ENCODE measurements at regions not wholly inside any gene's neighbourhood (a gene's known extent, or its start where the extent isn't known, plus 50 kb on each side); places are given as distances from the start of the nearest gene placed in this dataset.

DNA sequence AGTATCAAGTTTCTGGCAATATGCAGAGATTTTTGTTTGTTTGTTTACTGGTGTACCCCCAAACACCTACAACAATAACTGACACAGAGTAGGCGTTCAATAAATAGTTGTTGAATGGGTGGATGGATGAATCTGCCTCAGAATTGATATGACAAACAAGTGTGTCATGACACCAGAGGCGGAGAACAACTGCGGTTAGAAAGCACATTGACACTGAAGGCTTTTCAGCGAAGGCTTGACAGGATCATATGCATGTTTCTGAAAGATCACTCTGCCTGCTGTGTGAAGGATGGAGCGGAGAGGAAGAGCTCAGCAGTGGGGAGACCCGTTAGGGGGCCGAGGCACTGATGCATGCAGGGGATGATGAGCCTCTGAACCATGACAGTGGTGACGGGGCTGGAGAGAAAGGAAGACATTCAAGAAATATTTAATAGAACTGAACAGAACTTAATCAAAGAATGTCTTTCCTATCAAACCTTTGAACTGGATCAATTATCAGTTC, 108.5 kb upstream of the USP47 start (continued):
- TF ChIP-seq, protein P1, sequence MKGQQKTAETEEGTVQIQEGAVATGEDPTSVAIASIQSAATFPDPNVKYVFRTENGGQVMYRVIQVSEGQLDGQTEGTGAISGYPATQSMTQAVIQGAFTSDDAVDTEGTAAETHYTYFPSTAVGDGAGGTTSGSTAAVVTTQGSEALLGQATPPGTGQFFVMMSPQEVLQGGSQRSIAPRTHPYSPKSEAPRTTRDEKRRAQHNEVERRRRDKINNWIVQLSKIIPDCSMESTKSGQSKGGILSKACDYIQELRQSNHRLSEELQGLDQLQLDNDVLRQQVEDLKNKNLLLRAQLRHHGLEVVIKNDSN (IDR thresholded peaks at IDR 0.05; ENCODE audit: borderline replicate concordance, low read depth): no peak
- TF ChIP-seq MXI1 (IDR thresholded peaks at IDR 0.05; ENCODE audit: low read depth, low read length): no peak
- TF ChIP-seq MEF2A (IDR thresholded peaks at IDR 0.05; ENCODE audit: borderline replicate concordance, low read depth): no peak

DNA sequence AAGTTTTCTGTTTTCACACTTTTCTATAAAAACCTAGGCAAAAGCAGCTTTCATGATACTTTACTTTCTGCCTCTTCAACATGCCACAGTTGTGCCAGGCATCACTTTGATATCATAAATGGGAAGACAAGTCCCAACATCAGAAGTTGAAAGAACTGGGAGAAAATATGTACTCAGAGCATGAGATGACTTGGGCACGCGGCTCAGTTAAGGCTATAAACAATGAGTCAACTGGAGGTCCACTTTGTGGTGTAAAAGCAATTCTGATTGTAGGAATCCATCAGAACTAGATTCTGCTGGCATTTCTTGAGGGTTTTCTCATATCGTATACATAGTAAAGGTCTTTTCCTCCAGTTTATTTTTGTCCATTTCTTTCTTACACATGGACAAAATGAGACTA, 109.7 kb upstream of the USP47 start:
- no peak for DNase-seq
- H3K4me3 ChIP-seq (ENCODE audit: low read depth in 2 of 2, low read length in 1 of 2): no peak overlapping the region
- ChIA-PET POLR2A (no interaction called here), CTCF (interaction anchor here (1.2 kb wide), 1 partner anchor 10 kb away, joined by 3 read pairs; no protein-coding TSS in a partner anchor)
- H2AFZ ChIP-seq (ENCODE audit: low read depth): no peak overlapping the region
- H4K20me1 ChIP-seq (ENCODE audit: insufficient read depth): no peaks in the 10 kb centered on the region
- H3K4me1 ChIP-seq (ENCODE audit: control insufficient read depth in 1 of 2, insufficient read depth in 2 of 2, low read depth in 1 of 2, low read length in 1 of 2): no peaks in the 10 kb centered on the region; a peak in 1 of 4 replicates
- WGBS (ENCODE audit: low lambda C conversion rate): 88% methylated on average over 3 of the region's 3 CpGs
- no peak overlapping the region for H3K9ac ChIP-seq
- no peak overlapping the region for H3K4me2 ChIP-seq
- H3K9me2 ChIP-seq: no peaks in the 10 kb centered on the region
- no peaks in the 10 kb centered on the region for H3K9me3 ChIP-seq
- peaks cover 5% of the 10 kb centered on the region; the same call in 1 of the 2 replicates for H3K27me3 ChIP-seq (ENCODE audit: insufficient read depth)
- H3K79me2 ChIP-seq (ENCODE audit: insufficient read depth): no peaks in the 10 kb centered on the region
- H3K27ac ChIP-seq (ENCODE audit: low read depth in 2 of 2, low read length in 1 of 2): no peak overlapping the region
- H3K36me3 ChIP-seq (replicated peaks in 1 of 2; ENCODE audit: control insufficient read depth in 1 of 2, insufficient read depth in 2 of 2, low read length in 1 of 2): no peaks in the 10 kb centered on the region
- TF ChIP-seq, protein P2, sequence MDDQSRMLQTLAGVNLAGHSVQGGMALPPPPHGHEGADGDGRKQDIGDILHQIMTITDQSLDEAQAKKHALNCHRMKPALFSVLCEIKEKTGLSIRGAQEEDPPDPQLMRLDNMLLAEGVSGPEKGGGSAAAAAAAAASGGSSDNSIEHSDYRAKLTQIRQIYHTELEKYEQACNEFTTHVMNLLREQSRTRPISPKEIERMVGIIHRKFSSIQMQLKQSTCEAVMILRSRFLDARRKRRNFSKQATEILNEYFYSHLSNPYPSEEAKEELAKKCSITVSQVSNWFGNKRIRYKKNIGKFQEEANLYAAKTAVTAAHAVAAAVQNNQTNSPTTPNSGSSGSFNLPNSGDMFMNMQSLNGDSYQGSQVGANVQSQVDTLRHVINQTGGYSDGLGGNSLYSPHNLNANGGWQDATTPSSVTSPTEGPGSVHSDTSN (IDR thresholded peaks at IDR 0.05): no peak
- TF ChIP-seq SMC3 (IDR thresholded peaks at IDR 0.05; ENCODE audit: low read depth, low read length) (no peak), GABPA (IDR thresholded peaks at IDR 0.05; ENCODE audit: low read depth) (no peak), FOXJ3 (CRISPR knock-in tag; IDR thresholded peaks at IDR 0.05) (no peak), NRF1 (IDR thresholded peaks at IDR 0.05; ENCODE audit: low read depth, low read length) (no peak), FOXM1 (IDR thresholded peaks at IDR 0.05; ENCODE audit: low read depth) (no peak), TCF12 (IDR thresholded peaks at IDR 0.05) (no peak), ELF1 (IDR thresholded peaks at IDR 0.05) (no peak)
- H3F3A ChIP-seq (replicated peaks; ENCODE audit: insufficient read depth): no peaks in the 10 kb centered on the region

DNA sequence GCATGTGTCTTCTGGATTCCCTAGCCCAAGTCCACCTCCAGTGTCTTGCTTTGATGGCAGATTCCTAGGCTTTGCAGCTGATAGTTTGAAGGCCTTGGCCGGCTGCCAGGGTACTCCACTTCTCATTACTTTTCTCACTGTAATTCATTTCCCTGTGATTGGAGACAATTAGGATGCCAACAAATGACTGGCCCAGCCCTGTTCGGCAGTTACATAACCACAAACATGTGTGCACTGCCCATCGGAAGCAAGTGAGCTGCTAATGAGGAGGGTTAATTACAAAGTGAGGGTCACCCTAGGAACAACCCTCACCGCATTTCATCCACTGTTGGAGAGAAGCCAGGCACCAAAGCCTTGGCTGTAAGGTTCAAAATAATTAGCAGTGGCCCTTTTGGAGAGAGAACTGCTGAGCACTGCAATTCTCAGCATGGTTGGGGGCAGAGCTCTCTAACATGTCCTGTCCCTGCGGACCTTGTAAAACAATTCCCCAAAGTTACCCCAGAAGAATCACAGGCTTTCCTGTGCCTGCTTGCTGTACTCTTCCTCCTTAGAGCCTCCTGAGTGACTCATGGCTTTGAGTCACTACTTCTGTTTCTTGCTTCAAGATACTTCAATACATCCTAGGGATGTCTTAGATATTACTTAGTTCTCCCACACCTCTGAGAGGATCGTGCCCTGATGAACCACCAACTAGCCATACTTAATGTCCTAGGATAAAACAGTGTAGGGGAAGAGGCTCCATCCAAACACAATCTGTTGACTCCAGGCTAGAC, 109.7 kb upstream of the GALNT18 start:
- WGBS (ENCODE audit: low lambda C conversion rate): 42% methylated on average over 6 of the region's 6 CpGs
- Histone ChIP-seq H3K4me2 (no peak overlapping the region), H3K9ac (no peak overlapping the region), H2AFZ (ENCODE audit: low read depth) (no peak overlapping the region), H4K20me1 (ENCODE audit: insufficient read depth) (no peaks in the 10 kb centered on the region), H3K4me1 (ENCODE audit: control insufficient read depth in 1 of 2, insufficient read depth in 2 of 2, low read depth in 1 of 2, low read length in 1 of 2) (no peaks in the 10 kb centered on the region; a peak in 1 of 4 replicates), H3K9me3 (no peaks in the 10 kb centered on the region), H3K9me2 (no peaks in the 10 kb centered on the region), H3K4me3 (ENCODE audit: low read depth in 2 of 2, low read length in 1 of 2) (no peak overlapping the region), H3K79me2 (ENCODE audit: insufficient read depth) (no peaks in the 10 kb centered on the region), H3K27ac (ENCODE audit: low read depth in 2 of 2, low read length in 1 of 2) (no peak overlapping the region), H3F3A (replicated peaks; ENCODE audit: insufficient read depth) (no peaks in the 10 kb centered on the region), H3K27me3 (ENCODE audit: insufficient read depth) (peaks cover 5% of the 10 kb centered on the region; the same call in 1 of the 2 replicates), H3K36me3 (replicated peaks in 1 of 2; ENCODE audit: control insufficient read depth in 1 of 2, insufficient read depth in 2 of 2, low read length in 1 of 2) (no peaks in the 10 kb centered on the region)
- CTCF ChIA-PET: interaction anchor here (1.2 kb wide), 1 partner anchor 11 kb away, joined by 3 read pairs; no protein-coding TSS in a partner anchor
- POLR2A ChIA-PET: no interaction called here
- 0 out of 2 replicates have a peak, but pooled peaks have one; percentile 36 for TF ChIP-seq FOSL2 (IDR thresholded peaks at IDR 0.05; ENCODE audit: borderline replicate concordance, low read depth)
- TF ChIP-seq RXRA (IDR thresholded peaks at IDR 0.05; ENCODE audit: borderline replicate concordance, low read depth): no peak
- no peak for DNase-seq

All from SK-N-SH (cell line).